Adrenal gland (tissue), 9 donors: ENCODE measurements at regions not wholly inside any gene's neighbourhood (a gene's known extent, or its start where the extent isn't known, plus 50 kb on each side); places are given as distances from the start of the nearest gene placed in this dataset.

Experiments
- DNase-seq, 7 donors: peaks; one replicate each; pipeline ENCODE4 v3.0.0-alpha.2; 2019 to 2020
- H3K27ac ChIP-seq, 5 donors: fragments of 200-600 bp; sonication (generic) in 4 of 5; 1 replicate in 3 of 5; 2 replicates in 2 of 5; pipeline versions ENCODE4 v1.5.1 to v1.8.0; 2016 to 2020; ENCODE audit warnings: mild to moderate bottlenecking in 1 of 5
- H3K27me3 ChIP-seq: fragments of 200-600 bp; 2 replicates; pipeline ENCODE4 v1.8.0; 2021
- H3K36me3 ChIP-seq, 2 donors: fragments of 200-600 bp; replicated peaks in 1 of 2; 1 replicate in 1 of 2; 2 replicates in 1 of 2; pipeline versions ENCODE4 v1.5.1 to v1.8.0; 2018 to 2022
- H3K4me1 ChIP-seq, 2 donors: fragments of 200-600 bp; replicated peaks in 1 of 2; 1 replicate in 1 of 2; 2 replicates in 1 of 2; pipeline versions ENCODE4 v1.5.1 to v1.8.0; 2018 to 2021
- H3K4me3 ChIP-seq, 4 donors: fragments of 200-600 bp; sonication (generic) in 3 of 4; one replicate each; pipeline ENCODE4 v1.5.1; 2016 to 2018
- H3K9me3 ChIP-seq, 3 donors: fragments of 200-600 bp; sonication (generic) in 1 of 3; replicated peaks in 1 of 3; 1 replicate in 2 of 3; 2 replicates in 1 of 3; pipeline versions ENCODE4 v1.5.1 to v1.8.0; 2016 to 2021
- CTCF ChIP-seq, 6 experiments: fragments of 450-650 bp in 4 of 6; fragments of 200-600 bp in 2 of 6; sonication (generic) in 1 of 6; IDR thresholded peaks; 1 replicate in 5 of 6; 2 replicates in 1 of 6; pipeline versions ENCODE4 v1.5.1 to v1.8.0; 2016 to 2021; ENCODE audit warnings: antibody characterized with exemption in 6 of 6, mild to moderate bottlenecking in 2 of 6, moderate library complexity in 1 of 6
- POLR2A ChIP-seq, 2 donors: fragments of 450-650 bp; IDR thresholded peaks; one replicate each; pipeline ENCODE4 v1.6.1; 2017; ENCODE audit warnings: antibody characterized with exemption in 2 of 2, mild to moderate bottlenecking in 2 of 2, moderate library complexity in 1 of 2
- WGBS, 4 donors: extraction: QIAGEN DNeasy Blood & Tissue Kit in 2 of 4; methylation state at CpG; one replicate each; pipeline versions ENCODE4 v1.1.5 to v1.1.7; 2013 to 2017; 5-methylcytosine and 5-hydroxymethylcytosine counted together
- intact Hi-C, 2 donors: fragments of 100-400 bp; cut with DNase I; formaldehyde crosslinking; loops; one replicate each; pipeline versions ENCODE4 v1.14.1 to v1.15.0; 2022 to 2023
- donor health status: healthy with polysubstance abuse.
- donor health status: Bipolar disorder and iron deficiency.
- donor health status: DM: yes; HTN: yes; CAD: no.
- donor health status: DM: no; HTN: no; CAD: no.
- donor health status: DM: no; HTN: no; CAD: no.

GRCh38 chr14:61608245-61609165 is 86.8 kb upstream of the HIF1A start:
- Histone ChIP-seq H3K4me1 (peaks cover 0 to 16% of the 10 kb centered on the region in 2 donors), H3K27ac (peak overlapping the region in 1 of 5 donors; percentile 26), H3K27me3 (no peaks in the 10 kb centered on the region), H3K36me3 (no peaks in the 10 kb centered on the region), H3K4me3 (no peak overlapping the region), H3K9me3 (no peaks in the 10 kb centered on the region)
- intact Hi-C loops, result no loop called here
- WGBS, 4 donors, result 65 to 82% (median 75%) methylated on average over 7 to 8 of the region's 8 CpGs
- DNase-seq, result no peak
- TF ChIP-seq POLR2A (IDR thresholded peaks at IDR 0.05) (no peak), CTCF (IDR thresholded peaks at IDR 0.05) (no peak)

GRCh38 chr14:61609191-61609843 is 86.0 kb upstream of the HIF1A start:
- WGBS, 4 donors, result 50 to 64% (median 56%) methylated on average over 10 of the region's 10 CpGs
- peak overlapping the region in 3 of 5 donors; percentile 5 to 26 (median 20) for H3K27ac ChIP-seq
- H3K27me3 ChIP-seq, result no peaks in the 10 kb centered on the region
- peaks cover 0 to 16% of the 10 kb centered on the region in 2 donors for H3K4me1 ChIP-seq
- H3K4me3 ChIP-seq, result no peak overlapping the region
- intact Hi-C loops, result no loop called here
- H3K9me3 ChIP-seq, result no peaks in the 10 kb centered on the region
- no peaks in the 10 kb centered on the region for H3K36me3 ChIP-seq
- DNase-seq, result peak in 5 of 7 donors; percentile 41 to 81 (median 59)
- no peak for TF ChIP-seq POLR2A (IDR thresholded peaks at IDR 0.05)
- no peak for TF ChIP-seq CTCF (IDR thresholded peaks at IDR 0.05)

GRCh38 chr14:61609884-61610283 is 85.4 kb upstream of the HIF1A start:
- WGBS, 4 donors, result 86 to 91% (median 89%) methylated on average over 5 of the region's 5 CpGs
- DNase-seq, result no peak
- no peak for TF ChIP-seq CTCF (IDR thresholded peaks at IDR 0.05)
- Histone ChIP-seq H3K27me3 (no peaks in the 10 kb centered on the region), H3K27ac (peak overlapping the region in 3 of 5 donors; percentile 5 to 26 (median 20)), H3K4me3 (no peak overlapping the region), H3K4me1 (peaks cover 0 to 16% of the 10 kb centered on the region in 2 donors), H3K36me3 (no peaks in the 10 kb centered on the region), H3K9me3 (no peaks in the 10 kb centered on the region)
- intact Hi-C loops, result no loop called here

GRCh38 chr14:61610900-61611299 is 84.4 kb upstream of the HIF1A start:
- Histone ChIP-seq H3K27me3 (no peaks in the 10 kb centered on the region), H3K9me3 (no peaks in the 10 kb centered on the region), H3K36me3 (no peaks in the 10 kb centered on the region), H3K4me1 (peaks cover 0 to 17% of the 10 kb centered on the region in 2 donors), H3K27ac (no peak overlapping the region), H3K4me3 (no peak overlapping the region)
- WGBS, 4 donors, result 96 to 100% (median 98%) methylated on average over 2 of the region's 2 CpGs
- TF ChIP-seq POLR2A (IDR thresholded peaks at IDR 0.05) (no peak), CTCF (IDR thresholded peaks at IDR 0.05) (no peak)
- no peak for DNase-seq
- intact Hi-C loops, result no loop called here
